HEK293T (cell line): ENCODE measurements at regions not wholly inside any gene's neighbourhood (a gene's known extent, or its start where the extent isn't known, plus 50 kb on each side); places are given as distances from the start of the nearest gene placed in this dataset.

Experiments
- ARNT ChIP-seq: fragments of 450-650 bp; IDR thresholded peaks from 2 replicates; pipeline ENCODE4 v1.6.1; 2017; ENCODE audit warnings: mild to moderate bottlenecking
- CTBP1 ChIP-seq: fragments of 450-650 bp; IDR thresholded peaks from 2 replicates; pipeline ENCODE4 v1.6.1; 2016; ENCODE audit warnings: borderline replicate concordance
- ELF4 ChIP-seq: fragments of 450-650 bp; IDR thresholded peaks from 2 replicates; pipeline ENCODE4 v1.6.1; 2017; ENCODE audit warnings: antibody characterized with exemption
- FOXK2 ChIP-seq: fragments of 450-650 bp; IDR thresholded peaks from 2 replicates; pipeline ENCODE4 v1.6.1; 2016; ENCODE audit warnings: mild to moderate bottlenecking
- FOXM1 ChIP-seq: fragments of 450-650 bp; IDR thresholded peaks from 2 replicates; pipeline ENCODE4 v1.6.1; 2017; ENCODE audit warnings: mild to moderate bottlenecking, borderline replicate concordance
- HDGF ChIP-seq: fragments of 450-650 bp; IDR thresholded peaks from 2 replicates; pipeline ENCODE4 v1.6.1; 2017; ENCODE audit warnings: antibody characterized with exemption, borderline replicate concordance
- LEF1 ChIP-seq: fragments of 450-650 bp; IDR thresholded peaks from 2 replicates; pipeline ENCODE4 v1.6.1; 2017; ENCODE audit warnings: mild to moderate bottlenecking, borderline replicate concordance
- NFRKB ChIP-seq: fragments of 450-650 bp; IDR thresholded peaks from 2 replicates; pipeline ENCODE4 v1.6.1; 2016; ENCODE audit warnings: mild to moderate bottlenecking, moderate library complexity
- SP1 ChIP-seq: fragments of 450-650 bp; IDR thresholded peaks from 2 replicates; pipeline ENCODE4 v1.6.1; 2017
- SUZ12 ChIP-seq: fragments of 450-650 bp; IDR thresholded peaks from 2 replicates; pipeline ENCODE4 v1.6.1; 2016; ENCODE audit warnings: mild to moderate bottlenecking
- TARDBP ChIP-seq: fragments of 450-650 bp; IDR thresholded peaks from 2 replicates; pipeline ENCODE4 v1.6.1; 2016
- ZNF384 ChIP-seq: fragments of 450-650 bp; IDR thresholded peaks from 2 replicates; pipeline ENCODE4 v1.6.1; 2016
- TF ChIP-seq, protein P1 (sequence below): fragments of 450-650 bp; IDR thresholded peaks from 2 replicates; pipeline ENCODE4 v1.6.1; 2016

DNA sequence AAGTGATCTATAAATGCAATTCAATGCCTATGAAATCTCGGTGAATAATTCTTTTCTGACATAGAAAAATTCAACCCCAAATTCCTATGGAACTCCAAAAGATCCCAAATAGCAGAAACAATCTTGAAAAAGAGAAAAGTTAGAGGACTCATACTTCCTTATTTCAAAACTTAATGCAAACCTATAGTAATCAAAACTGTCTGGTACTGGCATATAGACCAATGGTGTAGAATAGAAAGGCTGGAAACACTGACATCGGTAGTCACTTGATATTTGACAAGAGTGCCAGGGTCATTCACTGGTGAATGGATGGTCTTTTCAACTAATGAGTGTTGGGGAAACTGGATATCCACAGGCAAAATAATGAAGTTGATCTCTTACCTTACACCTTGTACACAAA, 637.1 kb upstream of the PCDH9 start:
- TF ChIP-seq FOXK2 = no peak
- no peak for TF ChIP-seq TARDBP
- no peak for TF ChIP-seq SUZ12
- no peak for TF ChIP-seq FOXM1
- TF ChIP-seq, protein P1, sequence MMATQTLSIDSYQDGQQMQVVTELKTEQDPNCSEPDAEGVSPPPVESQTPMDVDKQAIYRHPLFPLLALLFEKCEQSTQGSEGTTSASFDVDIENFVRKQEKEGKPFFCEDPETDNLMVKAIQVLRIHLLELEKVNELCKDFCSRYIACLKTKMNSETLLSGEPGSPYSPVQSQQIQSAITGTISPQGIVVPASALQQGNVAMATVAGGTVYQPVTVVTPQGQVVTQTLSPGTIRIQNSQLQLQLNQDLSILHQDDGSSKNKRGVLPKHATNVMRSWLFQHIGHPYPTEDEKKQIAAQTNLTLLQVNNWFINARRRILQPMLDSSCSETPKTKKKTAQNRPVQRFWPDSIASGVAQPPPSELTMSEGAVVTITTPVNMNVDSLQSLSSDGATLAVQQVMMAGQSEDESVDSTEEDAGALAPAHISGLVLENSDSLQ = no peak
- TF ChIP-seq ZNF384 = no peak
- no peak for TF ChIP-seq SP1
- no peak for TF ChIP-seq CTBP1
- TF ChIP-seq NFRKB = no peak
- no peak for TF ChIP-seq ARNT
- no peak for TF ChIP-seq HDGF
- no peak for TF ChIP-seq ELF4
- TF ChIP-seq LEF1 = no peak
